NCI-H2107 treated with DMSO at 0.1 percent for 48 hours (cell line): ENCODE measurements at regions not wholly inside any gene's neighbourhood (a gene's known extent, or its start where the extent isn't known, plus 50 kb on each side); places are given as distances from the start of the nearest gene placed in this dataset.
A peak's percentile ranks its signal among the peaks of the same experiment; 100 is the strongest.
"Not testable (repeated sequence)": the region's sequence is repeated elsewhere in the genome, so short reads cannot be mapped to it uniquely, and the experiment has no call there.

Source experiments
- DNase-seq: peaks from one replicate; lab custom pipeline; 2025; ENCODE audit not compliant: unreplicated experiment; lab: John Stamatoyannopoulos, UW

GRCh38 chr5:158521995-158522394, 577.7 kb downstream of the EBF1 start:
- no peak for DNase-seq

GRCh38 chr5:158519433-158520021, 580.2 kb downstream of the EBF1 start:
- DNase-seq: no peak

GRCh38 chr5:158516521-158516920, 583.2 kb downstream of the EBF1 start:
- no peak for DNase-seq

- DNase-seq: no peak
Observed at GRCh38 chr5:158514986-158515359, 584.7 kb downstream of the EBF1 start.

- no peak for DNase-seq
Observed at GRCh38 chr5:158514319-158514985, 585.3 kb downstream of the EBF1 start.

GRCh38 chr5:158513490-158514318, 586.0 kb downstream of the EBF1 start:
- DNase-seq: no peak

GRCh38 chr5:158511454-158511853, 588.3 kb downstream of the EBF1 start:
- no peak for DNase-seq

- no peak for DNase-seq
Observed at GRCh38 chr5:158510479-158510878, 589.2 kb downstream of the EBF1 start.

GRCh38 chr5:158506648-158507047, 593.1 kb downstream of the EBF1 start:
- DNase-seq: no peak

- DNase-seq: no peak
Observed at GRCh38 chr5:158502686-158503085, 597.0 kb downstream of the EBF1 start.

GRCh38 chr5:158499892-158500418, 599.8 kb downstream of the EBF1 start:
- no peak for DNase-seq

GRCh38 chr5:158499075-158499891, 600.4 kb downstream of the EBF1 start:
- DNase-seq: no peak

GRCh38 chr5:158496624-158497023, 603.1 kb downstream of the EBF1 start:
- no peak for DNase-seq

GRCh38 chr5:158494541-158494940, 605.2 kb downstream of the EBF1 start:
- DNase-seq: no peak

- not testable (repeated sequence) for DNase-seq
Observed at GRCh38 chr5:158494044-158494443, 605.7 kb downstream of the EBF1 start.

- peak; percentile 3 for DNase-seq
Observed at GRCh38 chr5:158492841-158493242, 606.9 kb downstream of the EBF1 start.

- DNase-seq: no peak
Observed at GRCh38 chr5:158492136-158492535, 607.6 kb downstream of the EBF1 start.

GRCh38 chr5:158487664-158488063, 612.1 kb downstream of the EBF1 start:
- DNase-seq: no peak

- no peak for DNase-seq
Observed at GRCh38 chr5:158487156-158487555, 612.6 kb downstream of the EBF1 start.

- DNase-seq: no peak
Observed at GRCh38 chr5:158486566-158486965, 613.1 kb downstream of the EBF1 start.

GRCh38 chr5:158485604-158486081, 614.1 kb downstream of the EBF1 start:
- DNase-seq: no peak
